ENCODE measurements at regions not wholly inside any gene's neighbourhood (a gene's known extent, or its start where the extent isn't known, plus 50 kb on each side); places are given as distances from the start of the nearest gene placed in this dataset.
"Not testable (repeated sequence)": the region's sequence is repeated elsewhere in the genome, so short reads cannot be mapped to it uniquely, and the experiment has no call there.

DNA sequence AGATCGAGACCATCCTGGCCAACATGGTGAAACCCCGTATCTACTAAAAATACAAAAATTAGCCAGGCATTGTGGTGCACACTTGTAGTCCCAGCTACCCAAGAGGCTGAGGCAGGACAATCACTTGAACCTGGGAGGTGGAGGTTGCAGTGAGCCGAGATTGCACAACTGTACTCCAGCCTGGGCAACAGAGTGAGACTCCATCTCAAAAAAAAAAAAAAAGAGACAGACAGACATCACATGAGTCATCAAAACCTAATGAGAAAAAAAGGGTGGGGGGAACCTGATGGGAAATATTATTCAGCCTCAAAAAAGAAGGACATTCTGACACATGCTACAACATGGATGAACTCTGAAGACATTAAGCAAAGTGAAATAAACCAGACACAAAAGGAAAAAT, 67.4 kb downstream of the ARL6IP4 start:
- not testable (repeated sequence) for TF ChIP-seq CTCF (IDR thresholded peaks at IDR 0.05; ENCODE audit: control extremely low read depth in 1 of 3, insufficient read depth in 1 of 3, low read depth in 1 of 3, low read length in 3 of 3); CBX5 (IDR thresholded peaks at IDR 0.05; ENCODE audit: low read depth, low read length); RXRA (IDR thresholded peaks at IDR 0.05; ENCODE audit: insufficient read depth, low read depth, low read length); NRF1 (IDR thresholded peaks at IDR 0.05; ENCODE audit: low read depth, low read length); SIN3A (conservative IDR thresholded peaks at IDR 0.05 in 1 of 2, IDR thresholded peaks at IDR 0.05 in 1 of 2; ENCODE audit: low read depth in 1 of 2, low read length in 2 of 2); EZH2 (IDR thresholded peaks at IDR 0.05; ENCODE audit: low read depth, low read length, severe bottlenecking); SP1 (IDR thresholded peaks at IDR 0.05; ENCODE audit: low read depth, low read length); CHD1 (IDR thresholded peaks at IDR 0.05; ENCODE audit: low read depth, low read length); POLR2A (IDR thresholded peaks at IDR 0.05; ENCODE audit: control extremely low read depth in 1 of 2, low read depth in 2 of 2, low read length in 2 of 2); ZNF274 (IDR thresholded peaks at IDR 0.05; ENCODE audit: borderline replicate concordance, extremely low read depth, low read length); POLR2AphosphoS5 (IDR thresholded peaks at IDR 0.05; ENCODE audit: low read depth, low read length); EP300 (IDR thresholded peaks at IDR 0.05; ENCODE audit: borderline replicate concordance in 1 of 2, low read depth in 2 of 2, low read length in 2 of 2); RFX5 (IDR thresholded peaks at IDR 0.05; ENCODE audit: borderline replicate concordance, low read depth, low read length)
